ENCODE measurements at regions not wholly inside any gene's neighbourhood (a gene's known extent, or its start where the extent isn't known, plus 50 kb on each side); places are given as distances from the start of the nearest gene placed in this dataset.
A peak's percentile ranks its signal among the peaks of the same experiment; 100 is the strongest.

DNA sequence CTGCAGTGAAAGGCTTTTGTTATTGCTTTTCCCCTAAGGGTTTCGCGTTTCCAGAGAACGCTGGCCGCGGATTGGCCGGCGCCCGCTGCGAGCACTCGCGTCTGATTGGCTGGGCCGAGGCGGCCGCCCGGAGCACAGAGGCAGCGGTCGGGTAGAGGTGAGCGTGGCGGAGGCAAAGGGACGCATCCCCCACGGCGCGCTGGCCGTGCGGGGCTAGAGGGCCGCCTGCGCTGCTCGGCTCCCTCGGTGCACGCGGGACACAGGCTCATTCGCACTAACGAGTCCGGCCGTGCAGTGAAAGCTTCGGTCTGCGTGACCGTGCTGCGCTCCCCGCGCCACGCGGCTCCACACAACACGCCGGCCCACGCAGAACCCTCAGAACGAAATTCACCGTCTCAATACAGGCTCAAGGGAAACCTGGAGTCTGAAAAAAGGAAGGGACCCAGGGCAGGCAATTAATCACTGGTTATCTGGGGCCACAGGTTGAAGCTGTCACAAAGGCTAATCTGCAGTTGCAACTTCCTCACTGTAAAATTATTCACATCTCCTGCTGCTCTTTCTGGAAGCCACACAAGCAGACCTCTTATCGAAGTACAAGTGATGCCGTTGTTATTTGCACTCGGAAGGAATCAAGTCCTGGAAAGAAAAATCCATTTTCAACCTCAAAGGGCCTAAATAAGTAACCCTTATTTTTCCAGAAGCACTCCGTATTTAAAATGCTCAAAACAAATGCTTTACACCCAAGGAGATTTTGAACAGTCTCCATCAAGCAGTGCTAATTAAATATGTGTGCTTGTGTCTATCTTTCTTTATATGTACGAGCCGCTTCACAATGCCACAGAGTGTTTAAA is 94.6 kb downstream of the ZNF608 start (continued):
- TF ChIP-seq OTX1 (CRISPR knock-in tag; IDR thresholded peaks at IDR 0.05): 0 out of 2 replicates have a peak, but pooled peaks have one; percentile 78
- peak; percentile 23 for TF ChIP-seq FIP1L1 (IDR thresholded peaks at IDR 0.05; ENCODE audit: low read depth, low read length, poor library complexity, severe bottlenecking)
- peak; percentile 64 for TF ChIP-seq CHD1 (IDR thresholded peaks at IDR 0.05; ENCODE audit: low read length)
- TF ChIP-seq NKRF (IDR thresholded peaks at IDR 0.05; ENCODE audit: borderline replicate concordance): peak; percentile 51; the same call in 1 of the 2 replicates
- 0 out of 2 replicates have a peak, but pooled peaks have one; percentile 12 for TF ChIP-seq MECOM (CRISPR knock-in tag; IDR thresholded peaks at IDR 0.05)
- TF ChIP-seq ZNF175 (CRISPR knock-in tag; IDR thresholded peaks at IDR 0.05; ENCODE audit: low read depth): no peak; the same call in 1 of the 2 replicates
- TF ChIP-seq ESRRB (CRISPR knock-in tag; IDR thresholded peaks at IDR 0.05; ENCODE audit: borderline replicate concordance): no peak
- TF ChIP-seq, protein P1, sequence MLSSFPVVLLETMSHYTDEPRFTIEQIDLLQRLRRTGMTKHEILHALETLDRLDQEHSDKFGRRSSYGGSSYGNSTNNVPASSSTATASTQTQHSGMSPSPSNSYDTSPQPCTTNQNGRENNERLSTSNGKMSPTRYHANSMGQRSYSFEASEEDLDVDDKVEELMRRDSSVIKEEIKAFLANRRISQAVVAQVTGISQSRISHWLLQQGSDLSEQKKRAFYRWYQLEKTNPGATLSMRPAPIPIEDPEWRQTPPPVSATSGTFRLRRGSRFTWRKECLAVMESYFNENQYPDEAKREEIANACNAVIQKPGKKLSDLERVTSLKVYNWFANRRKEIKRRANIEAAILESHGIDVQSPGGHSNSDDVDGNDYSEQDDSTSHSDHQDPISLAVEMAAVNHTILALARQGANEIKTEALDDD (IDR thresholded peaks at IDR 0.05): no peak
- TF ChIP-seq ZNF12 (CRISPR knock-in tag; IDR thresholded peaks at IDR 0.05): 0 out of 2 replicates have a peak, but pooled peaks have one; percentile 48
- no peak for TF ChIP-seq PTBP1 (IDR thresholded peaks at IDR 0.05; ENCODE audit: low read depth, low read length)
- no peak for TF ChIP-seq PRPF4 (IDR thresholded peaks at IDR 0.05; ENCODE audit: insufficient read depth, low read depth, low read length, poor library complexity, severe bottlenecking)
- TF ChIP-seq XRCC3 (IDR thresholded peaks at IDR 0.05): no peak
- TF ChIP-seq RNF2 (IDR thresholded peaks at IDR 0.05): peak; percentile 95
- TF ChIP-seq HLTF (IDR thresholded peaks at IDR 0.05): peak; percentile 71; the same call in 1 of the 2 replicates
- TF ChIP-seq, protein P2, sequence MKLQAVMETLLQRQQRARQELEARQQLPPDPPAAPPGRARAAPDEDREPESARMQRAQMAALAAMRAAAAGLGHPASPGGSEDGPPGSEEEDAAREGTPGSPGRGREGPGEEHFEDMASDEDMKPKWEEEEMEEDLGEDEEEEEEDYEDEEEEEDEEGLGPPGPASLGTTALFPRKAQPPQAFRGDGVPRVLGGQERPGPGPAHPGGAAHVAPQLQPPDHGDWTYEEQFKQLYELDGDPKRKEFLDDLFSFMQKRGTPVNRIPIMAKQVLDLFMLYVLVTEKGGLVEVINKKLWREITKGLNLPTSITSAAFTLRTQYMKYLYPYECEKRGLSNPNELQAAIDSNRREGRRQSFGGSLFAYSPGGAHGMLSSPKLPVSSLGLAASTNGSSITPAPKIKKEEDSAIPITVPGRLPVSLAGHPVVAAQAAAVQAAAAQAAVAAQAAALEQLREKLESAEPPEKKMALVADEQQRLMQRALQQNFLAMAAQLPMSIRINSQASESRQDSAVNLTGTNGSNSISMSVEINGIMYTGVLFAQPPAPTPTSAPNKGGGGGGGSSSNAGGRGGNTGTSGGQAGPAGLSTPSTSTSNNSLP (IDR thresholded peaks at IDR 0.05; ENCODE audit: borderline replicate concordance, low read depth, low read length): peak; percentile 87
- TF ChIP-seq FOXA1 (IDR thresholded peaks at IDR 0.05; ENCODE audit: borderline replicate concordance): no peak
- no peak for TF ChIP-seq NFIX (CRISPR knock-in tag; IDR thresholded peaks at IDR 0.05; ENCODE audit: low read depth)
- no peak for TF ChIP-seq ZNF445 (CRISPR knock-in tag; IDR thresholded peaks at IDR 0.05; ENCODE audit: low read depth)
- no peak for TF ChIP-seq CSDE1 (IDR thresholded peaks at IDR 0.05)
- TF ChIP-seq SIRT6 (IDR thresholded peaks at IDR 0.05; ENCODE audit: low read depth, low read length): no peak
- TF ChIP-seq ZNF239 (CRISPR knock-in tag; IDR thresholded peaks at IDR 0.05): peak; percentile 30; the same call in 1 of the 2 replicates
- TF ChIP-seq, protein P3, sequence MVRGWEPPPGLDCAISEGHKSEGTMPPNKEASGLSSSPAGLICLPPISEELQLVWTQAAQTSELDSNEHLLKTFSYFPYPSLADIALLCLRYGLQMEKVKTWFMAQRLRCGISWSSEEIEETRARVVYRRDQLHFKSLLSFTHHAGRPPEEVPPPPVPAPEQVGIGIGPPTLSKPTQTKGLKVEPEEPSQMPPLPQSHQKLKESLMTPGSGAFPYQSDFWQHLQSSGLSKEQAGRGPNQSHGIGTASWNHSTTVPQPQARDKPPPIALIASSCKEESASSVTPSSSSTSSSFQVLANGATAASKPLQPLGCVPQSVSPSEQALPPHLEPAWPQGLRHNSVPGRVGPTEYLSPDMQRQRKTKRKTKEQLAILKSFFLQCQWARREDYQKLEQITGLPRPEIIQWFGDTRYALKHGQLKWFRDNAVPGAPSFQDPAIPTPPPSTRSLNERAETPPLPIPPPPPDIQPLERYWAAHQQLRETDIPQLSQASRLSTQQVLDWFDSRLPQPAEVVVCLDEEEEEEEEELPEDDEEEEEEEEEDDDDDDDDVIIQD (CRISPR knock-in tag; IDR thresholded peaks at IDR 0.05): no peak
- peak in 1 of 2 experiments; percentile 64; a peak in 1 of 4 replicates for TF ChIP-seq KDM4B (IDR thresholded peaks at IDR 0.05; ENCODE audit: borderline replicate concordance in 2 of 2, low read depth in 1 of 2)

Data from K562 (cell line).